Nephron (organoid): ENCODE measurements at regions not wholly inside any gene's neighbourhood (a gene's known extent, or its start where the extent isn't known, plus 50 kb on each side); places are given as distances from the start of the nearest gene placed in this dataset.

Experiments
- H3K27ac Mint-ChIP-seq, 3 experiments: 2 replicates each; pipeline ENCODE4 v1.8.0; 2020; ENCODE audit warnings: mixed read lengths in 3 of 3, mild to moderate bottlenecking in 2 of 3, moderate library complexity in 1 of 3
- H3K27me3 Mint-ChIP-seq: 2 replicates; pipeline ENCODE4 v1.8.0; 2021; ENCODE audit warnings: low read depth, mild to moderate bottlenecking, moderate library complexity, mixed read lengths
- H3K36me3 Mint-ChIP-seq: 2 replicates; pipeline ENCODE4 v1.8.0; 2020; ENCODE audit warnings: low read depth, mixed read lengths
- H3K4me1 Mint-ChIP-seq: 2 replicates; pipeline ENCODE4 v1.8.0; 2020; ENCODE audit warnings: mixed read lengths
- H3K4me3 Mint-ChIP-seq, 3 experiments: 2 replicates each; pipeline ENCODE4 v1.8.0; 2020; ENCODE audit warnings: mild to moderate bottlenecking in 3 of 3, mixed read lengths in 3 of 3, moderate library complexity in 2 of 3
- H3K9me3 Mint-ChIP-seq: 2 replicates; pipeline ENCODE4 v1.8.0; 2020; ENCODE audit warnings: mixed read lengths
- CTCF ChIP-seq, 3 experiments: fragments of 200-600 bp; sonication (generic); IDR thresholded peaks; one replicate each; pipeline ENCODE4 v1.5.0; 2021; ENCODE audit warnings: antibody characterized with exemption in 3 of 3; ENCODE audit not compliant: unreplicated experiment in 3 of 3

GRCh38 chr14:86712727-86713126 is 1182.8 kb downstream of the FLRT2 start:
- no peak for TF ChIP-seq CTCF (IDR thresholded peaks at IDR 0.05; ENCODE audit: unreplicated experiment in 3 of 3)
- Mint-ChIP-seq H3K27ac (peak overlapping the region in 2 of 3 experiments; percentile 20 to 66), H3K9me3 (no peaks in the 10 kb centered on the region), H3K27me3 (no peaks in the 10 kb centered on the region), H3K4me3 (no peak overlapping the region), H3K4me1 (peaks cover 13% of the 10 kb centered on the region), H3K36me3 (no peaks in the 10 kb centered on the region)

- no peak overlapping the region for H3K4me3 Mint-ChIP-seq
- H3K27ac Mint-ChIP-seq: peak overlapping the region; percentile 31 to 70 (median 66)
- H3K36me3 Mint-ChIP-seq: no peaks in the 10 kb centered on the region
- no peak for TF ChIP-seq CTCF (IDR thresholded peaks at IDR 0.05; ENCODE audit: unreplicated experiment in 3 of 3)
- peaks cover 13% of the 10 kb centered on the region for H3K4me1 Mint-ChIP-seq
- H3K9me3 Mint-ChIP-seq: no peaks in the 10 kb centered on the region
- no peaks in the 10 kb centered on the region for H3K27me3 Mint-ChIP-seq
Observed at GRCh38 chr14:86712176-86712575, 1182.2 kb downstream of the FLRT2 start.

- H3K27ac Mint-ChIP-seq: peak overlapping the region; percentile 55 to 83 (median 62)
- H3K27me3 Mint-ChIP-seq: no peaks in the 10 kb centered on the region
- H3K4me3 Mint-ChIP-seq: no peak overlapping the region
- TF ChIP-seq CTCF (IDR thresholded peaks at IDR 0.05; ENCODE audit: unreplicated experiment in 3 of 3): no peak
- peaks cover 9% of the 10 kb centered on the region for H3K9me3 Mint-ChIP-seq
- H3K4me1 Mint-ChIP-seq: peaks cover 13% of the 10 kb centered on the region
- no peaks in the 10 kb centered on the region for H3K36me3 Mint-ChIP-seq
Observed at GRCh38 chr14:86708846-86709339, 1178.9 kb downstream of the FLRT2 start.

- Mint-ChIP-seq H3K36me3 (no peaks in the 10 kb centered on the region), H3K4me3 (no peak overlapping the region), H3K27me3 (no peaks in the 10 kb centered on the region), H3K27ac (peak overlapping the region in 2 of 3 experiments; percentile 53 to 57), H3K4me1 (peaks cover 2% of the 10 kb centered on the region), H3K9me3 (peaks cover 12% of the 10 kb centered on the region)
- TF ChIP-seq CTCF (IDR thresholded peaks at IDR 0.05; ENCODE audit: unreplicated experiment in 3 of 3): no peak
Observed at GRCh38 chr14:86707071-86707470, 1177.1 kb downstream of the FLRT2 start.

DNA sequence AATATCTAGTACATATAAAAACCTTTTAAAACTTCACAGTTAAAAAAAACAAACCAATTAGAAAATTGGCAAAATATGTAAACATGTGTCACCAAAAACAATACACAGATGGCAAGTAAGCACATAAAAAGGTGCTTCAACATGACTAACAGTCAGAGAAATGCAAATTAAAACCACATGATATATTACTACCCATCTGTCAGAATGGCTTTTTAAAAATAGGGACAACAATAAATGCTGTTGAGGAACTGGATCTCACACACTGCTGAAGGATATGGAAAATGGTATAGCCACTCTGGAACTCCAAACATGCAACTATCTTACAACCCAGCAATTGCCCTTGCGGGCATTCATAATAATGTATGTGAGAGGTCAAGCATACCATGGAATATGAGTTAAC is 1153.6 kb downstream of the FLRT2 start:
- peaks cover 11% of the 10 kb centered on the region for H3K9me3 Mint-ChIP-seq
- no peak overlapping the region for H3K4me3 Mint-ChIP-seq
- H3K27ac Mint-ChIP-seq: no peak overlapping the region
- no peaks in the 10 kb centered on the region for H3K36me3 Mint-ChIP-seq
- TF ChIP-seq CTCF (IDR thresholded peaks at IDR 0.05; ENCODE audit: unreplicated experiment in 3 of 3): no peak
- no peaks in the 10 kb centered on the region for H3K4me1 Mint-ChIP-seq
- no peaks in the 10 kb centered on the region for H3K27me3 Mint-ChIP-seq

DNA sequence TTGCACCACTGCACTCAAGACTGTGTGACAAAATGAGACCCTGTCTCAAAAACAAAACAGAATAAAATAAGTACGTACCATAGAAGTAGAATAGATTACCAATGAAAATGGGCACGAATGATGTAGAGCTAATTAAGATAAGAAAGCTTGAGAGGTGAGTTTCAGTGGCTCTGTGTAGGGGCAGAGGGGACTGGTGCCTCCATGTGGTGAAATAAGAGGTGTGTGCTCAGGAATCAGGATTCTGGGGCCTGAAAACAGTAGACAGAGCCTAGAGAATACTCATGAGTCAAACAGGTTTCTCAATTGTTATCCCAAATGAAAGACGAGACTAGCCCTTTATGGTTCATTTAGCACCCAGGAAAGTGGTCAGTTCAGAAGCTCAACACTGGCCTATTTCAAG is 1145.1 kb downstream of the FLRT2 start:
- Mint-ChIP-seq H3K27me3 (no peaks in the 10 kb centered on the region), H3K27ac (no peak overlapping the region), H3K4me1 (no peaks in the 10 kb centered on the region), H3K4me3 (no peak overlapping the region), H3K9me3 (no peaks in the 10 kb centered on the region), H3K36me3 (no peaks in the 10 kb centered on the region)
- no peak for TF ChIP-seq CTCF (IDR thresholded peaks at IDR 0.05; ENCODE audit: unreplicated experiment in 3 of 3)
